ENCODE measurements at regions not wholly inside any gene's neighbourhood (a gene's known extent, or its start where the extent isn't known, plus 50 kb on each side); places are given as distances from the start of the nearest gene placed in this dataset.

GRCh38 chr5:164062304-164062703 is 556.9 kb downstream of the MAT2B start:
- Histone ChIP-seq H3K9me1 (ENCODE audit: control insufficient read depth, extremely low read depth, insufficient read depth, low read length) (no peaks in the 10 kb centered on the region), H3K27me3 (ENCODE audit: control insufficient read depth, extremely low read depth, insufficient read depth, low read length) (no peaks in the 10 kb centered on the region), H3K4me1 (ENCODE audit: control insufficient read depth, extremely low read depth, insufficient read depth, low read length) (no peaks in the 10 kb centered on the region), H3K9ac (ENCODE audit: control insufficient read depth, extremely low read depth, insufficient read depth, low read length) (no peak overlapping the region), H4K20me1 (ENCODE audit: control insufficient read depth, extremely low read depth, insufficient read depth, low read length) (no peaks in the 10 kb centered on the region), H3K4me3 (ENCODE audit: control insufficient read depth in 2 of 3, extremely low read depth in 1 of 3, insufficient read depth in 2 of 3, low read depth in 1 of 3, low read length in 3 of 3) (no peak overlapping the region), H3K36me3 (ENCODE audit: control insufficient read depth in 2 of 2, extremely low read depth in 1 of 2, insufficient read depth in 2 of 2, low read length in 2 of 2) (no peaks in the 10 kb centered on the region), H3K27ac (ENCODE audit: control insufficient read depth, insufficient read depth, low read length) (no peak overlapping the region), H2AFZ (ENCODE audit: control insufficient read depth, low read length) (no peak overlapping the region), H3K9me3 (ENCODE audit: control insufficient read depth, low read depth, low read length) (no peaks in the 10 kb centered on the region), H3K79me2 (ENCODE audit: control insufficient read depth, insufficient read depth, low read length) (no peaks in the 10 kb centered on the region), H3K4me2 (ENCODE audit: control insufficient read depth, extremely low read depth, insufficient read depth, low read depth, low read length) (no peak overlapping the region)
- FAIRE-seq (no peak), DNase-seq (ENCODE audit: low read depth, low spot score) (no peak)
- dilution Hi-C loops (cut with MboI; ENCODE audit: extremely low pct_ligation_motif_present, low sequenced_read_pairs), result no loop called here
- TF ChIP-seq EZH2 (IDR thresholded peaks at IDR 0.05; ENCODE audit: low read length), result no peak
- no peak for TF ChIP-seq CTCF (optimal IDR thresholded peaks at IDR 0.05 in 1 of 3, IDR thresholded peaks at IDR 0.05 in 1 of 3, conservative IDR thresholded peaks at IDR 0.05 in 1 of 3; ENCODE audit: extremely low read depth in 1 of 3, insufficient read depth in 2 of 3, low read length in 3 of 3)

- no peak for DNase-seq (ENCODE audit: low read depth, low spot score)
- dilution Hi-C loops (cut with MboI; ENCODE audit: extremely low pct_ligation_motif_present, low sequenced_read_pairs), result no loop called here
These were observed 559.8 kb downstream of the MAT2B start for GRCh38 chr5:164065266-164065665.

GRCh38 chr5:164071671-164072070 is 566.3 kb downstream of the MAT2B start:
- dilution Hi-C loops (cut with MboI; ENCODE audit: extremely low pct_ligation_motif_present, low sequenced_read_pairs), result no loop called here
- no peak for FAIRE-seq
- Histone ChIP-seq H3K9ac (ENCODE audit: control insufficient read depth, extremely low read depth, insufficient read depth, low read length) (no peak overlapping the region), H4K20me1 (ENCODE audit: control insufficient read depth, extremely low read depth, insufficient read depth, low read length) (no peaks in the 10 kb centered on the region), H2AFZ (ENCODE audit: control insufficient read depth, low read length) (no peak overlapping the region), H3K27ac (ENCODE audit: control insufficient read depth, insufficient read depth, low read length) (no peak overlapping the region), H3K4me1 (ENCODE audit: control insufficient read depth, extremely low read depth, insufficient read depth, low read length) (no peaks in the 10 kb centered on the region), H3K79me2 (ENCODE audit: control insufficient read depth, insufficient read depth, low read length) (no peaks in the 10 kb centered on the region), H3K9me1 (ENCODE audit: control insufficient read depth, extremely low read depth, insufficient read depth, low read length) (no peaks in the 10 kb centered on the region), H3K27me3 (ENCODE audit: control insufficient read depth, extremely low read depth, insufficient read depth, low read length) (no peaks in the 10 kb centered on the region), H3K4me2 (ENCODE audit: control insufficient read depth, extremely low read depth, insufficient read depth, low read depth, low read length) (no peak overlapping the region), H3K4me3 (ENCODE audit: control insufficient read depth in 2 of 3, extremely low read depth in 1 of 3, insufficient read depth in 2 of 3, low read depth in 1 of 3, low read length in 3 of 3) (no peak overlapping the region), H3K9me3 (ENCODE audit: control insufficient read depth, low read depth, low read length) (no peaks in the 10 kb centered on the region), H3K36me3 (ENCODE audit: control insufficient read depth in 2 of 2, extremely low read depth in 1 of 2, insufficient read depth in 2 of 2, low read length in 2 of 2) (no peaks in the 10 kb centered on the region)
- TF ChIP-seq CTCF (optimal IDR thresholded peaks at IDR 0.05 in 1 of 3, IDR thresholded peaks at IDR 0.05 in 1 of 3, conservative IDR thresholded peaks at IDR 0.05 in 1 of 3; ENCODE audit: extremely low read depth in 1 of 3, insufficient read depth in 2 of 3, low read length in 3 of 3) (no peak), EZH2 (IDR thresholded peaks at IDR 0.05; ENCODE audit: low read length) (no peak)
- DNase-seq (ENCODE audit: low read depth, low spot score), result no peak

More at GRCh38 chr5:164065266-164065665, 559.8 kb downstream of the MAT2B start:
- Histone ChIP-seq H3K9ac (ENCODE audit: control insufficient read depth, extremely low read depth, insufficient read depth, low read length) (no peak overlapping the region), H3K79me2 (ENCODE audit: control insufficient read depth, insufficient read depth, low read length) (no peaks in the 10 kb centered on the region), H3K9me3 (ENCODE audit: control insufficient read depth, low read depth, low read length) (no peaks in the 10 kb centered on the region), H3K4me2 (ENCODE audit: control insufficient read depth, extremely low read depth, insufficient read depth, low read depth, low read length) (no peak overlapping the region), H3K27ac (ENCODE audit: control insufficient read depth, insufficient read depth, low read length) (no peak overlapping the region), H3K36me3 (ENCODE audit: control insufficient read depth in 2 of 2, extremely low read depth in 1 of 2, insufficient read depth in 2 of 2, low read length in 2 of 2) (no peaks in the 10 kb centered on the region), H4K20me1 (ENCODE audit: control insufficient read depth, extremely low read depth, insufficient read depth, low read length) (no peaks in the 10 kb centered on the region), H3K27me3 (ENCODE audit: control insufficient read depth, extremely low read depth, insufficient read depth, low read length) (no peaks in the 10 kb centered on the region), H2AFZ (ENCODE audit: control insufficient read depth, low read length) (no peak overlapping the region), H3K4me1 (ENCODE audit: control insufficient read depth, extremely low read depth, insufficient read depth, low read length) (no peaks in the 10 kb centered on the region), H3K4me3 (ENCODE audit: control insufficient read depth in 2 of 3, extremely low read depth in 1 of 3, insufficient read depth in 2 of 3, low read depth in 1 of 3, low read length in 3 of 3) (no peak overlapping the region), H3K9me1 (ENCODE audit: control insufficient read depth, extremely low read depth, insufficient read depth, low read length) (no peaks in the 10 kb centered on the region)
- no peak for FAIRE-seq
- no peak for TF ChIP-seq EZH2 (IDR thresholded peaks at IDR 0.05; ENCODE audit: low read length)

All from keratinocyte (primary cell).